AG04449 (cell line): ENCODE measurements at regions not wholly inside any gene's neighbourhood (a gene's known extent, or its start where the extent isn't known, plus 50 kb on each side); places are given as distances from the start of the nearest gene placed in this dataset.

Experiments
- CTCF ChIA-PET: fragments of 350-600 bp; formaldehyde crosslinking; extraction: SDS; loops from one replicate; lab custom pipeline; 2021; ENCODE audit warnings: antibody characterized with exemption; lab: Yijun Ruan, JAX
- POLR2A ChIA-PET: fragments of 400-600, 350-600 bp; formaldehyde crosslinking; extraction: SDS; loops from one replicate; lab custom pipeline; 2020; ENCODE audit warnings: antibody characterized with exemption, inconsistent platforms; lab: Yijun Ruan, JAX
- DNase-seq: peaks from one replicate; pipeline ENCODE4 v3.0.0-alpha.2; 2010; ENCODE audit warnings: low read depth, low spot score
- H3K4me3 ChIP-seq: 2 replicates; pipeline ENCODE4 v1.5.1; 2011; ENCODE audit warnings: low read depth, mild to moderate bottlenecking, control low read depth, low read length
- TF ChIP-seq, protein P1 (sequence below): IDR thresholded peaks from one replicate; pipeline ENCODE4 v1.5.1; 2011; ENCODE audit warnings: mild to moderate bottlenecking, moderate library complexity, low read length, control low read depth, inconsistent platforms; ENCODE audit not compliant: insufficient read depth; ENCODE audit errors: missing control alignments

DNA sequence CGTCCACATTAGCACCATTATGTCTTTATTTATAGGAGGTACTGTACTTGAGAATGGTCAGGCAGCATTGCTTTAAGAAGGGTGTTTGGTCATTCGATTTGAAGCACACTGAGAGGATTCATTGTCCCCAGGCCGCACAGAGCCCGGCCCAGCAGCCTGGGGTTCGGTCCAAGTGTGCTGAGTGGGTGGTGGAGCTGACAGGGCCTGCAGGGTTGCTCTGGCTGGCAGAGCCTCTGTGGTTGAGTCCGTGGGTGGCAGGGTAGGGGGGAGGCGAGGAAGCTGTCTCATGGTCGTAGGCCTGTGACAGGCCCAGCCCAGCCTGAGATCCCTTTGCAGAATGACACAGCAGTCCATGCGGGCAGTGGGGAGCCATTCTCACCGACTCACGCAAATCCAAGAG is 227.7 kb upstream of the TOPAZ1 start:
- ChIA-PET CTCF (interaction anchor here (1.1 kb wide), 1 partner anchor 18 kb away, joined by 3 read pairs; no protein-coding TSS in a partner anchor), POLR2A (no interaction called here)
- no peak for DNase-seq
- TF ChIP-seq, protein P1, sequence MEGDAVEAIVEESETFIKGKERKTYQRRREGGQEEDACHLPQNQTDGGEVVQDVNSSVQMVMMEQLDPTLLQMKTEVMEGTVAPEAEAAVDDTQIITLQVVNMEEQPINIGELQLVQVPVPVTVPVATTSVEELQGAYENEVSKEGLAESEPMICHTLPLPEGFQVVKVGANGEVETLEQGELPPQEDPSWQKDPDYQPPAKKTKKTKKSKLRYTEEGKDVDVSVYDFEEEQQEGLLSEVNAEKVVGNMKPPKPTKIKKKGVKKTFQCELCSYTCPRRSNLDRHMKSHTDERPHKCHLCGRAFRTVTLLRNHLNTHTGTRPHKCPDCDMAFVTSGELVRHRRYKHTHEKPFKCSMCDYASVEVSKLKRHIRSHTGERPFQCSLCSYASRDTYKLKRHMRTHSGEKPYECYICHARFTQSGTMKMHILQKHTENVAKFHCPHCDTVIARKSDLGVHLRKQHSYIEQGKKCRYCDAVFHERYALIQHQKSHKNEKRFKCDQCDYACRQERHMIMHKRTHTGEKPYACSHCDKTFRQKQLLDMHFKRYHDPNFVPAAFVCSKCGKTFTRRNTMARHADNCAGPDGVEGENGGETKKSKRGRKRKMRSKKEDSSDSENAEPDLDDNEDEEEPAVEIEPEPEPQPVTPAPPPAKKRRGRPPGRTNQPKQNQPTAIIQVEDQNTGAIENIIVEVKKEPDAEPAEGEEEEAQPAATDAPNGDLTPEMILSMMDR = no peak
- H3K4me3 ChIP-seq = no peak overlapping the region

DNA sequence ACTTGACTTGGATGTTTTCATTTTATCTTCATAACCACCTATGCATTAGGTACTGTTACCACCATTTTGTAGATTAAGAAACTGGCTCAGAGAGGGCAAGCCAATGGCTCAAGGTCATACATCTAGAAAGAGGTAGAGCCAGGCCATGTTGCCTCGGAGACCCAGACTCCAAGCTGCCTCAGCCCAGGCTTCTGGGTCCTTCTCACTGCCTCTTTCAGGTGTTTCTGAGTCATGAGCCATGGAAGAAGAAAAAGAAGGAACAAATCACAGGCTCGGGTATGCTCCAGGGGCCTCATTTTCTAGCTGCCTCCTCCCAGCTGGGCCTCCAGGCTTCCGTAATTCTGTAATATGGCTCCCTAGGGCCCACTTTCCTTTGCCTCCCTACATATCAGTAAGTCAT is 226.5 kb upstream of the TOPAZ1 start:
- TF ChIP-seq, protein P1 = no peak
- ChIA-PET POLR2A (interaction anchor here (0.7 kb wide), 1 partner anchor 258 kb away, joined by 3 read pairs; no protein-coding TSS in a partner anchor), CTCF (no interaction called here)
- H3K4me3 ChIP-seq = no peak overlapping the region
- DNase-seq = no peak

DNA sequence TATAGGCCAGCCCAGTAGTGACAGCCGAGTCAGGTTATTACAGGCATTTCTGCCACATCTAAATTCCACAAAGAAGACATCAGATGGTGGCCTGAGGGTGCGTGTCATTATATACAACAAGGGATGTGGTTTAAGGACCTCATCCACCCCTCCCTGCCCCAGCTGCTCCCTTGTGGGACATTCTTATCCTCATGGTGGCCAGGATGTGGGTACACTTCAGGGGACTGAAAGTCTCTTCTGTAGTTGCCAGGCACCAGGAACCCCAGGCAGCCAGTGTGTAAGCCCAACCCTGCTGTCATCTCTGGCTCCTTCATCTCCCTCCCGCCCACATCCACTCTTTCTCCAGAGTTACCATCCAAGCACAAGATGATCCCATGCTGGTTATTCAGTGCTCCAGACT is 224.9 kb upstream of the TOPAZ1 start:
- TF ChIP-seq, protein P1 = no peak
- ChIA-PET POLR2A (no interaction called here), CTCF (interaction anchor here (1.3 kb wide), 1 partner anchor 10 kb away, joined by 3 read pairs; no protein-coding TSS in a partner anchor)
- H3K4me3 ChIP-seq = no peak overlapping the region
- DNase-seq = no peak

- POLR2A ChIA-PET = no interaction called here
- DNase-seq = no peak
- TF ChIP-seq, protein P1 = no peak
- no peak overlapping the region for H3K4me3 ChIP-seq
- CTCF ChIA-PET = interaction anchor here (1.2 to 1.3 kb wide), 3 partner anchors 10 to 250 kb away, joined by 3 to 4 read pairs (median 3); no protein-coding TSS in a partner anchor
Observed at GRCh38 chr3:44018926-44019325, 222.8 kb upstream of the TOPAZ1 start.

DNA sequence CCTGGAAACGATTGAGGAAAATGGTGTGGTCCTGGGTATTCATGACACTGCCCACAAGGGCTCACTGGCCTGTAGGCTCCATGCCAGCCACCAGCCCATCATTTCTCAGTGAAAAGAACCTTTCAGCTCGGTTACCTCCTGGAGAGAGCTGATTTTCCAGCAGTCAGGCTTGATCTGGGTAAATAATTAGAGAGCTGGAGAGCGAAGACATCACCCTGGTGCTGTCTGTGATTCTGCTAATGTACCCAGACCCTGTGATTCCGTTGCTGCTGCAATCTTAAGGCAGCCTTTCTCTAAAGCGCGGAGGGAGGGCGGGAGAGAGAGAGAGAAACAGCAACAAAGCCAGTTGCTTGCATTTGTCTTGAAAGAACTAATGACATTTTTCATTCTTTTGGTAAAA is 221.9 kb upstream of the TOPAZ1 start:
- no peak for DNase-seq
- no peak overlapping the region for H3K4me3 ChIP-seq
- TF ChIP-seq, protein P1 = no peak
- POLR2A ChIA-PET = no interaction called here
- CTCF ChIA-PET = interaction anchor here (0.8 to 1.3 kb wide), 6 partner anchors 11 to 251 kb away, joined by 3 to 4 read pairs (median 3); no protein-coding TSS in a partner anchor

GRCh38 chr3:44020143-44020542 is 221.5 kb upstream of the TOPAZ1 start:
- ChIA-PET POLR2A (no interaction called here), CTCF (interaction anchor here (0.7 to 1.3 kb wide), 8 partner anchors 12 to 252 kb away, joined by 3 to 4 read pairs (median 3); no protein-coding TSS in a partner anchor)
- H3K4me3 ChIP-seq = no peak overlapping the region
- TF ChIP-seq, protein P1 = no peak
- DNase-seq = no peak
